ENCODE measurements at regions not wholly inside any gene's neighbourhood (a gene's known extent, or its start where the extent isn't known, plus 50 kb on each side); places are given as distances from the start of the nearest gene placed in this dataset.

GRCh38 chr3:76668653-76669052 lies 371.2 kb upstream of the ROBO2 start:
- TF ChIP-seq CTCF (IDR thresholded peaks at IDR 0.05 in 4 of 5, conservative IDR thresholded peaks at IDR 0.05 in 1 of 5), result no peak
- TF ChIP-seq POLR2A (IDR thresholded peaks at IDR 0.05), result no peak
